Skin epidermis (tissue), 12 donors: ENCODE measurements at regions not wholly inside any gene's neighbourhood (a gene's known extent, or its start where the extent isn't known, plus 50 kb on each side); places are given as distances from the start of the nearest gene placed in this dataset.

Source experiments
- H3K27ac ChIP-seq, 21 experiments: fragments of 200-600 bp; sonication (generic) in 11 of 21; one replicate each; pipeline ENCODE4 v1.5.0; 2020; ENCODE audit warnings: mild to moderate bottlenecking in 3 of 21, inconsistent platforms in 2 of 21, moderate library complexity in 2 of 21
- H3K4me3 ChIP-seq, 7 experiments: fragments of 200-600 bp; sonication (generic) in 2 of 7; one replicate each; pipeline ENCODE4 v1.5.0; 2020; ENCODE audit warnings: inconsistent platforms in 2 of 7, mild to moderate bottlenecking in 2 of 7, moderate library complexity in 1 of 7

DNA sequence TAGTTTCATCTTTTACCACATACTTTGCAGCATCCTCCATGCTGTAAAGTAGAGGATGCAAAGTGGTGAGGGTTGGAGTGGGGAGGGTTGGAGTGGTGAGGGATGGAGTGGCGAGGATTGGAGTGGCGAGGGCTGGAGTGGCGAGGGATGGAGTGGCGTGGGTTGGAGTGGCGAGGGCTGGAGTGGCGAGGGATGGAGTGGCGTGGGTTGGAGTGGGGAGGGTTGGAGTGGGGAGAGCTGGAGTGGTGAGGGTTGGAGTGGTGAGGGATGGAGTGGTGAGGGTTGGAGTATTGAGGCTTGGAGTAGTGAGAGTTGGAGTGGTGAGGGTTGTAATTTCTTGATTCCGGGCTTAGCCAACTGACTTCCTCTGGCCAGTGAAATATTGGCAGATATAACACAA lies 618.3 kb downstream of the MRPL39 start:
- H3K4me3 ChIP-seq = no peak overlapping the region
- no peak overlapping the region for H3K27ac ChIP-seq

DNA sequence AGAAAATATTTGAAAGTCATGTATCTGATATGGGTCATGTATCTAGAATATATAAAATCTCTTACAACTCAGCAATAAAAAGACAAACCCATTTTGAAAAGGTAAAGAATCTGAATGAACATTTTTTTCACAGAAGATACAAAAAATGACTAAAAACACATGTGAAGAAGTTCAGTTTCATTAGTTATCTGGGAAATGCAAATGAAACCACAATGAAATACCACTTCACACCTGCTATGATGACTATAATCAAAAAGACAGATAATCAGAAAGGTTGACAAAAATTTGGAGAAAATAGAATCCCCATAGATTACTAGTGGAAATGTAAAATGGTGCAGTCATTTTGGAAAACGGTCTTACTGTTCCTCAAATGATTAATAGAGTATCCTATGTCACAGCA lies 631.0 kb downstream of the MRPL39 start:
- H3K27ac ChIP-seq = no peak overlapping the region
- H3K4me3 ChIP-seq = no peak overlapping the region

DNA sequence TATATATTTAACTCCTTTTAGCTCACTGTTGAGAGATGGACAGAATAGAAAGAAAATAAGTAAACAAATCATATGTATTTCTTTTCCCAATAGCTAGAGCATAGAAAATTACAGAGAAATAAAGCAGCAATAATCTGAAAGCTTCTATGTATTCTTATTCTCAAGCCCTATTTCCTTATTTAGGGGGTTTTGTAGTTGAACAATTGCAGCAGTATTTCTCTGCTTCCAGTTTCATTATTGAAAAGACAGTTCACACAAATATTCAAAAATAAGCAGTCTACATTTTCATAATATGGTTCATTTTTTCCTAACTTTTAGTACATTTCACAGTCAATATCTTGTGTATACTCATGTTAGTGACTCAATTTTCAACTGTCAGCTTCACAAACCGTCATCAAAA lies 638.2 kb downstream of the MRPL39 start:
- Histone ChIP-seq H3K27ac (no peak overlapping the region), H3K4me3 (no peak overlapping the region)

DNA sequence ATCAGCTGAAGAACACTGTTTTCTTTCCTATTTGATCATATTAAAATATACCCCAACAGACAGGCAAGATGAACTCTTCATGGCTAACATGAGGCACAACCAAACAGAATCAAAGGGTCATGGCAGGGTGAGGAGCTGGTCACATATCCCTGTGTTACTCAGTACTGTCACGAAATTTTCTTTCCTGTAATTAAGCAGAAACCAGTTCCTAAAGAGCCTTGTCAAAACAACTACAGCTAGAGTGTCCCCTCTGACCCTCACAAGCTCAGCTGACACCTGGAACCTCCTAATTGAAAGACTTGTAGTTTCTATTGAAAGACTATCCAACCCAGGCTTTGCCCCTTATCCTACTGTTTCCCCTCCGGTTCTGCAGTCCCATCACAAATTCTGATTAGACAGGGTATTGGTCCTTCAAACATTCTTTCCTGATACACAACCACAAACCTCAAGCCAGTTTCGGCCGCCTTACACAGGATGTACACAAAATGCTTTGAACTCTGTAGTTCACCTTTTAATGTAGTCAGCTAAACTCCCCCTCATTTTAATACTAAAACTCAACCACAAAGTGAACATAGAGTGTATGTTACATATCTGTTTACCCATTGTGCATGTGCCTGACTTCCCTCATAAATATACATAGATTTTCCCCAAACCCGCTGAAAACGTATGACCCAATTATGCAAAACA lies 651.9 kb downstream of the MRPL39 start:
- Histone ChIP-seq H3K27ac (no peak overlapping the region), H3K4me3 (no peak overlapping the region)

DNA sequence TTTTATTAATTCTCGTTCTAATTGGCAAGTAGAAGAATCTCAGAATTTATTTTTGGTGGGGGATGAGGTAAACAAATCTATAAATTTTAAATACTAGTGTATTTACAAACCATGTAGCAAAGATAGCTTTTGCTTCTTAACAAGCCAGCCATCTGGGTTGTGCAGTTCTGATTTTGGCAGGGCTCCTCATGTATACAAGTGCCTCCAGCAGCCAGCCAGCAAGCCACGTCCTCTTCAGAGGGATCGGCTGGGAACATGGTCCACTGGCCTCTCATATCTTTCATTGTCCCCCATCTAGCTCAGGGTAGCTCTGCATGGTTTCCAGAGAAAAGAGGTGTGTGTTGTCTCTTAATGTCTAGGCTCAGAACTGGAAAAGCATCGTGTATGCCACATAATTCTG lies 659.1 kb downstream of the MRPL39 start:
- Histone ChIP-seq H3K4me3 (no peak overlapping the region), H3K27ac (no peak overlapping the region)

DNA sequence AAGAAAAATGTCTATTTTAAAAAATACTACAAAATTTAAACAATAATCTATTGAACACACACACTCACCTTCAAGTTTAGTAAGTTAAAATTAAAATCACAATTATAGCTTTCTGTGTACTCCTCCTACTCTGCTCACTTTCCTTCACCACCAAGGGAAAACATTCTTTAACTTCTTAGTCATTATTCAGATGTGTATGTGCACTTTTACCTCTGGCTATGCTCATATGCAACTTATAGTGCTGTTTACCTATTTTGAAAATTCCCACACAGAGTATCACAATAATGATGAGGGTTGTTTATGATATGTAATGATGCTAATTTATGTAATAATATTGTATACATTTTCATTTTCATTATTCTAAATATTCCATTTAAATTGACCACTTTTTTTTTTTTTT lies 661.4 kb downstream of the MRPL39 start:
- Histone ChIP-seq H3K4me3 (no peak overlapping the region), H3K27ac (no peak overlapping the region)

DNA sequence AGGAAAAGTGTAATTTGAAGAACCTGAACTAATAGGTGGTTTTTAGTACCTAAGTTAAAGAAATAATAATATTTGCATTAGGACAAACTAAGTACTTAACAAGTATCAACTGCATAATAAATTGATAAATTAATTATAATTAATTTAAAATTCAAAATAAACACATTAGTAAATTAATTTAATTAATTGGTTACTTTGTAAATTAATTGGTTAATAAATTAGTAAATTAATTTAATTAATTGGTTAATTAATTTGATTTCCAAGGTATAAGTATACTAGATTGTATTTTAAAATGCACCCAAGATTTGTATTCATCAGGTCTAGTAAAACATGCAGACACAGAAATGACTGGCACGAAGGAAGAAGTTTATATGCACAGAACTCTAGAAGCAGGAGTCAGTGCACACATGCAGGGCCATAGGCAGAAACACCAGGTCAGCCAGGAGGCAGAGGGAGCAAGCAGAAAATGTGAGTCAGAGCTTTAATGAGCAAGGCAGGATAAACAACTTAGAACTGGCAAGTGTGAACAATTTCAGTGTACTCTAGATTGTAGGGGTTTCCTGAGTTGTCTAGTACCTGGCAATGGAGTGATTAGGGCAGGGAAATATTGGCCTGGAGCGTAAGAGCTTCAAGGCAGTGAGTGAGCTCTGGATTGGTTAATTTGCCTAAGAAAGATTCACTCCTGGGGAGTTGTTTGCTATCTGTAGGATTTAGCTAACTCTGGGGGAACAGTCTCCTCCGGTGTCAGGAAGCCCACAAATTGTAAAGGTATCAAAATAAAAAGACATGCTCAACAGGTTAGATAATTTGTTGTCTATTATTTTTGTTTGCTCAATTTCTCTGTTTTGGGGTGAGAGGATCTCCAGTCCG lies 665.7 kb downstream of the MRPL39 start:
- no peak overlapping the region for H3K4me3 ChIP-seq
- H3K27ac ChIP-seq = no peak overlapping the region

DNA sequence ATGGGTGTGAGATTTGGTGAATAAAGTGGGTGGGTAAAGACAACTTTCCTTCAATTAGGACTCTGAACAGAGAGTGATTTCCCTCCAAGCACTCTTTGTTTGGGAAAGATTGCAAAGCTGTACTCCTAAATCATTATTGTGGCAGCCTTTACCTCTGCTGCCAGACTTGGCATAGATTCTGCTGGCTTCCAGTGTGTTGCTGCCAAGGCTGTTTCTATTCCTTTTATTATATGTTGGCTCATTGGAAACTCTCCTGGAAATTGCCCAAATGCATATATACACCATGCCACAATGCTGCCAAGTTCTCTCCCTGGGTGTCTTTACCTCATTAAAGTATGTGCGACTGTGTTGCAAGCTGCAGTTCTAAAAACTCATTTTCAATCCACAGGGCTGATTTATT lies 668.0 kb downstream of the MRPL39 start:
- Histone ChIP-seq H3K27ac (peak overlapping the region in 1 of 21 experiments; percentile 70), H3K4me3 (no peak overlapping the region)

DNA sequence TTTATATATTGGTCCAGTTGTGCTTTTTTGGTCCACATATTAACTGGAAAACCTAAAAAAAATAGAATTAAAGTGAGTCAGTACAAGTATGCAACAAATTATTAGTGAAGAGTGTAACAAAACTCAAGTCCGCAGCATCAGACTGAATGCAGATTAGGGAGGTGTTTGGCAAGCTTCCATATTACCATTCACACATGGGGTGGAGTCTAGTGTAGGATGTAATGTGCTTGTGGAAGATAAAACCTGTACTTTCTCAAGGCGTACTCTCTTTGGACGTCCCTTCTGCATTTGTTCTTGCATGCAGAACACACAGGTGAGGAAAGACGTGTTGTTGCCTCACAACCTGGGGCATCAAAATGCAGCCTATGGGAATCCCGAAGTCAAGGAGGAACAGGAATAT lies 668.7 kb downstream of the MRPL39 start:
- no peak overlapping the region for H3K4me3 ChIP-seq
- H3K27ac ChIP-seq = peak overlapping the region in 1 of 21 experiments; percentile 70

DNA sequence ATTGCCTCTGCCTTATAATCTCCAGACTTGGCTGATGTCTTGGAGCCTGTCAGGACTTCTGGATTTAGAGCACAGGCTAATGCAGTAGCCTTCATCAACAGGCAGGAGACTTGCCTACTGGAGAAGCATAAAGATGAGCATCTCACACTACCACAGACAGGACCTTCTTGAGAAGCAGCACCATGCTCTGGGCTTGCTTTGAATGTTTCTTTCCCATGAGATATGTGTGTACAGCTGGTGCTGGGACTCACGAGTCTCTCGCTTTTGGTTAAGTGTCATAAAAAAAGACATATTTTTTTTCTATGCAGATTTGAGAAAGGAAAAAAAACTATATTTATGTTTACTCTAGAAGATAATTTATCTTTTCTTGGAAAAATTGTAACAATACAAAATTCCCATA lies 671.3 kb downstream of the MRPL39 start:
- Histone ChIP-seq H3K27ac (no peak overlapping the region), H3K4me3 (no peak overlapping the region)

DNA sequence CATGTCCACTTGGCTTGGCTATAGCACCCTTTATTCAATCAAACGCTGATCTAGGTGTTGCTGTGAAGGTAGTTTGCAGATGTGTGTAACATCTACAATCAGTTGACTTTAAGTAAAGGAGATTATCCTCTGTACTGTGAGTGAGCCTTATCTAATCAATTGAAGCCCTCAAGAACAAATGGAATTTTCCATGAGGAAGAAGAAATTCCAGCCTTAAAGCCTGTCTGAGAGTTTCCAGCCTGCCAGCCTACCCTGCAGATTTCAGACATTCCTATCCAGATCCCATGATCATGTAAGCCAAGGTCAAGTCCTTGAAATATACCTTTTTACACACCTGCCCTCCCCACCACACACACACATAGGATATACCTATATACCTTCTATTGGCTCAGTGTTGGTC lies 696.7 kb downstream of the MRPL39 start:
- Histone ChIP-seq H3K4me3 (no peak overlapping the region), H3K27ac (no peak overlapping the region)

DNA sequence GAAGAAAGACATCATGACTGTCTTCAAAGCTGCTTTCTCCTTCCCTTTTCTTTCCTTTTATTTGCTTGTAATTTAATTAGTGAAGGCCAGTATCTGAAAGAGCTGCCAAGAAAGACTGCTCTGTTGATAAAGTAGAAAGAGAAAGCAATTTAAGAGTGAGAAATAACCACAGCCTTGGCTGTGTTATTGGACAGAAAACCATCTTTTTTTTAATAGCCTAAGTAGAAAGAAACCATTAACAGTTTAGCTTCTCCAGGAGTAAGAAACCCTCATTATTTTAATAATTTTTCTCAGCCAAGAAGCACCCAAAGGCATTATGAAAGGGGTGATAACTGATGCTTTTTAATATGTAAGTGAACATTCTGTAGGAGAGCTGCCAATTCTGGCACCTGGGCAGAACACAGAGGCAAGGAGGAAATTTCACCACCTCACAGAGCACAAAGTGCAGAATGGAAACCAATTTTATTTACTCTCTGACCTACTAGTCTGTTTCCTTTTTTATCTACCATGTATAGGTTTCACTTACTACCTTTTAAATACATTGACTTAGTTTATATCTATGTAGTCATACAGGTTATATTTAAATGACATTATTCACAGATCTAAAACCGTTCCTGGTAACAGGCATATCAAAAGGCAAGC lies 703.2 kb downstream of the MRPL39 start:
- Histone ChIP-seq H3K4me3 (no peak overlapping the region), H3K27ac (no peak overlapping the region)

DNA sequence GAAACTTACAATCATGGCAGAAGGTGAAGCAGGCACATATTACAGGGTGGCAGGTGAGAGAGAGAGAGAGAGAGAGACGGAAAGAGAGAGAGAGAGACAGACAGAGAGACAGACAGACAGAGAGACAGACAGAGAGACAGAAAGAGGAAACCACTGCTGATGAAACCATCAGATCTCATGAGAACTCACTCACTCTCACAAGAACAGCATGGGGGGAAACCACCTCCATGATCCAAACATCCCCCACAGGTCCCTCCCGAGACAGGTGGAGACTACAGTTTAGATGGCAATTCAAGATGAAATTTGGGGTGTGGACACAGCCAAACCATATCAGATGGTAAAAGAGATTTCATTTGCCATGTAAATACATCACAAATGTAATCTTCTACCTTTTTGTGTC lies 708.1 kb downstream of the MRPL39 start:
- Histone ChIP-seq H3K27ac (no peak overlapping the region), H3K4me3 (no peak overlapping the region)

DNA sequence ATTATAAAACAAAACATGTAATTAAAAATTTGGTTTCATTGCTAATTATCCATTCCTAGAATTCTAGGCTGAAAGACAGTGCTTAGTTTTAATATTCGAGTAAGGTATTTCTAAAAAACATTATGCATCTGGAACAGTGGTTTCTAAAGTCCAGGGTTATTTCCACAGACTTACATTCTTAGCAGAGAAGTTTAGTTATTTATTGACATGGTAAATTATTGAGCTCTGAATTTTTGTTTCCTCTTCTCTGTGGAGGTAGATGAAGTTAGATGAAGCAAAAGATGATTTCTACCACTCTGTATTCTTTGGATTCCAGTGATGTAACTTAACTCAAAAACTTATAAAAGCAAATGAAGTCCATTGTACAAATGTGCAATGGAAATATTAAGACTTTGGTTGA lies 709.4 kb downstream of the MRPL39 start:
- H3K27ac ChIP-seq = no peak overlapping the region
- no peak overlapping the region for H3K4me3 ChIP-seq

DNA sequence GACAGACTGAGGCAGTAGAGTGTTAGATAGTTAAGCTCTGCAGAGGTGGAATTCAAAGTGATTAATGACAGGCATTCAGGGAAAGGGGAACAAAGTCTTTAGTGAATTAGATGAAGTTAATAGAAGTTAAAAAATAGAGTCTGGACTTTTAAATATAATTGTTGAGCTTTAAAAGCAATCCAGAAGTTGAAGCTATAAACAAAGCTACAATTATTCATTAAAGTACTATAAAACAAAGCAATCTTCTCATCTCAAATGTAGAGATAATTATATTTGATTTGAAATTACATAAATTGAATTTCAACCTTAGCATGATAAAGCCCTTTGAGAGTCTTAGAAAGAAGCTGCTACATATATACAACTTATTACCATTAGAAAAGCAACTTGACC lies 710.6 kb downstream of the MRPL39 start:
- no peak overlapping the region for H3K27ac ChIP-seq
- no peak overlapping the region for H3K4me3 ChIP-seq

DNA sequence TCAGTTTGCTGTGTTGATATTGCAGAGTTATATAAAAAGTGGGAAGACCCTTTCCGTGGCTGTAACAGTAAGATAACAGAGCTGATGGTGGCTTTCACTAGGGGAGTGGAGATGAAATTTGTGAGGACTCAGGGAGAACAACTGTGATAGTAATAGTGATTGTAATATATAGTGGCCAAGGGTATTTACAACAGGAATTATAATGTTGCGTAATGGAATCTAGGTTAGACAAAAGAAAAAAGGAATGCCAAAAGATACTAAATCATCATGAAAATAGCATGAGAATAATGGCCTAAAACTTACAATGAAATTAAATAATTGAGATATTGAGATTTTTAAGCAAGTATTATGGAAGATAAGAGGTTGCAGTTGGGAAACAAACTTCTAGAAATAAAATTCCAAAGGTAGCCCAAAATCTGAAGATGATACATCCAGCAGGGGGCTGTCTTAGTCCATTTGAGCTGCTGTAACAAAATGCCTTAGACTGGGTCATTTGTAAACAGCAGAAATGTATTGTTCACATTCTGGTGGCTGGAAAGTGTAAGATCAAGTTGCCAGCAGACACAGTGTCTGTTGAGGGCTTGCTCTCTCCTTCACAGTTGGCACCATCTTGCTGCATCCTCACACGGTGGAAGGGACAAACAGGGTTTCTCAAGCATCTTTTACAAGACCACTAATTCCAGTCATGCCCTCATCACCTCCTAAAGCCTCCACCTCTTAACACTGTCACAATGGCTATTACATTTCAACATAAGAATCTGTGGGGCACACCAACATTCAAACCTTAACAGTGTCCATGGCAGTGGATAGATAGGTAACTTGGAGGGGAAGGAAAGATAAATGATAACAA lies 711.2 kb downstream of the MRPL39 start:
- Histone ChIP-seq H3K4me3 (no peak overlapping the region), H3K27ac (no peak overlapping the region)

DNA sequence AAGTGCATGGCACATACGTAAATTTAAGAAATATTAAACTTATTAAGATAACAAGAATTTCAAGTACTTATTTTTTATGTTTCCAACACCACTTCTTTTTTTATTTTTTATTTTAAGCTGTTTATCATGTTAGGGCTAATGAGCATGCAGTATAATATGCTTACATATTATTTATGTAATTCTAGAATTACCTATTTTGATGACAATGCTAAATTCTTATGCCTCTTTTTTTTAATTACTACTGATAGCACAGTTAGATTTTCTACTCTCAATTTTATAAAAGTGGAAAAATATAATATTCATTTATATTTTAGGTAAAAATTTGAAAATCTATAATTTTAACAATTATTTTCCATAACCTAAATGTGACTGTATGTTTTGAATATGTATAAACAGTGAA lies 713.0 kb downstream of the MRPL39 start:
- Histone ChIP-seq H3K4me3 (no peak overlapping the region), H3K27ac (no peak overlapping the region)

DNA sequence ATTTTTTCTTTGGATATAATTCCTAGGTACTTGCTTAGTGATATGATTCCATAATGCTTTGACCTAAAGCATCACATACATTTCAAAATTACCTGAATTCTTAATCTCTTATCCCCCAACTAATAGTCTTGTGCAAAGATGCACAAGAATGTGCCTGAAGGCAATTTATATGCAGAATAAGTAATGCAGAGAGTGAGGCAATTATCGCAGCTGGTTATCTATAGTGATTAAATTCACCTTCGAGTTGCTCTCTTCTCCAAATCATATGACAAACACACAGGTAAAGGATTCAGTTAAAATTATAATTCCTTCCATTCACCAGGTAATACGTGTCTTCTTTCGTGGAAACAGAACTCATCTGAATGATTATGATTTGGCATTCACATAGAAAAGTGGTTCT lies 717.3 kb downstream of the MRPL39 start:
- Histone ChIP-seq H3K27ac (no peak overlapping the region), H3K4me3 (no peak overlapping the region)

DNA sequence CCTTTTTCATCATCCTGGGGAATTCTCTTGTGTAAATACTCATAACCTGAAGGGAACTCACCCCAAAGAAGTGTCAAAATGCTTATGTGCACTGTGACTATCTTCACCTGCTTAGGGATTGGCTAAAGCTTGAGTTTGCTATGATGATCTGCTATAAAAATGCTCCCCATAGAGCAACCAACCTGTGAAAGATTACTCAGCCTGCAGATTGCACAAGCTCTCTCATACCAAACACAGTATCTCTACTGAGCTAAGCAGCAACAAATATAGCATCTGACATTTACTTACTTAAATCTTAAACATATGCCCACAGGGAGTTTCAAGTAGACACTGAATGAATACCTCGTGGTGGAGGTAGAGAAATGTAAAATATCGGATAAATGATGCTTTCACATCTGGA lies 725.8 kb downstream of the MRPL39 start:
- H3K4me3 ChIP-seq = no peak overlapping the region

DNA sequence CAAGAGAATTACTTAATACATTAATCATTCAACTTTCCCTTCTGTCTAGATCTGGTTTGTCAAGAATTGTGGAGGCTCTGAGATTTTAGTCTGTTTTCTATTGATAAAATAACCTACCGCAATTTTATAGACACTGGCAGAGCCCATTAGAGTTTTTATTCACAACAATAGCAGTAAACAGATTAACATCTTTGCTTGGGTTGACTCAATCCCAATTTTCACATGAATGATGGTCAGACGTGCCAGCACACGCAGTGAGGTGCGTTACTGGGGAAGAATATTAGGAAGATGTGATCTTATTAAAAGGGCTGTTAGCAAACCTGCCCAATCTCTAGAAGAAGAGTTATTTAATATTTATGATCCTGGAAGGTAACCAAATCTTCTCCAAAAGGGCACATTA lies 736.6 kb downstream of the MRPL39 start:
- Histone ChIP-seq H3K27ac (no peak overlapping the region), H3K4me3 (no peak overlapping the region)

More for the DNA sequence above, 725.8 kb downstream of the MRPL39 start:
- no peak overlapping the region for H3K27ac ChIP-seq
